ENCODE measurements at regions not wholly inside any gene's neighbourhood (a gene's known extent, or its start where the extent isn't known, plus 50 kb on each side); places are given as distances from the start of the nearest gene placed in this dataset.

- no peaks in the 10 kb centered on the region for H3K27me3 ChIP-seq (ENCODE audit: insufficient read depth, low read length)
- no peak overlapping the region for H3K9ac ChIP-seq (ENCODE audit: low read length)
- H3K4me3 Mint-ChIP-seq (ENCODE audit: unreplicated experiment): no peak overlapping the region
Measured at GRCh38 chr18:75533209-75533608, 105.7 kb upstream of the SMIM21 start.

GRCh38 chr18:75531851-75532459, 104.5 kb upstream of the SMIM21 start:
- no peak overlapping the region for H3K27ac ChIP-seq (ENCODE audit: low read depth, low read length)
- no peaks in the 10 kb centered on the region for H3K27me3 ChIP-seq (ENCODE audit: insufficient read depth, low read length)

More at GRCh38 chr18:75533209-75533608, 105.7 kb upstream of the SMIM21 start:
- Mint-ChIP-seq H3K36me3 (ENCODE audit: low read depth, unreplicated experiment) (no peaks in the 10 kb centered on the region), H3K9me3 (ENCODE audit: unreplicated experiment) (no peaks in the 10 kb centered on the region), H3K27me3 (ENCODE audit: low read depth, unreplicated experiment) (peaks cover 6% of the 10 kb centered on the region), H3K4me1 (ENCODE audit: low read depth, unreplicated experiment) (peaks cover 4% of the 10 kb centered on the region), H3K27ac (ENCODE audit: unreplicated experiment) (no peak overlapping the region)
- Histone ChIP-seq H2AFZ (ENCODE audit: low read depth, low read length) (no peak overlapping the region), H3K36me3 (ENCODE audit: insufficient read depth, low read length) (no peaks in the 10 kb centered on the region), H3K4me2 (ENCODE audit: low read length) (no peak overlapping the region), H4K20me1 (ENCODE audit: insufficient read depth, low read length) (no peaks in the 10 kb centered on the region), H3K27ac (ENCODE audit: low read depth, low read length) (no peak overlapping the region), H3K79me2 (ENCODE audit: insufficient read depth, low read length) (no peaks in the 10 kb centered on the region), H3K4me1 (ENCODE audit: insufficient read depth, low read length) (no peaks in the 10 kb centered on the region), H3K4me3 (ENCODE audit: insufficient read depth, low read depth, low read length) (no peak overlapping the region), H3K9me3 (ENCODE audit: insufficient read depth, low read depth, low read length) (no peaks in the 10 kb centered on the region)
- TF ChIP-seq EZH2 (IDR thresholded peaks at IDR 0.05; ENCODE audit: insufficient read depth, low read length) (no peak), CTCF (IDR thresholded peaks at IDR 0.05; ENCODE audit: insufficient read depth, low read depth, low read length) (no peak)
- FAIRE-seq: no peak
- DNase-seq (ENCODE audit: low read depth): no peak

More at GRCh38 chr18:75531851-75532459, 104.5 kb upstream of the SMIM21 start:
- H3K4me3 ChIP-seq (ENCODE audit: insufficient read depth, low read depth, low read length): no peak overlapping the region
- H3K36me3 ChIP-seq (ENCODE audit: insufficient read depth, low read length): no peaks in the 10 kb centered on the region
- Mint-ChIP-seq H3K27me3 (ENCODE audit: low read depth, unreplicated experiment) (peaks cover 14% of the 10 kb centered on the region), H3K36me3 (ENCODE audit: low read depth, unreplicated experiment) (no peaks in the 10 kb centered on the region), H3K27ac (ENCODE audit: unreplicated experiment) (no peak overlapping the region), H3K4me1 (ENCODE audit: low read depth, unreplicated experiment) (peaks cover 4% of the 10 kb centered on the region), H3K4me3 (ENCODE audit: unreplicated experiment) (no peak overlapping the region), H3K9me3 (ENCODE audit: unreplicated experiment) (no peaks in the 10 kb centered on the region)
- H3K79me2 ChIP-seq (ENCODE audit: insufficient read depth, low read length): no peaks in the 10 kb centered on the region
- no peak overlapping the region for H3K9ac ChIP-seq (ENCODE audit: low read length)
- H3K4me2 ChIP-seq (ENCODE audit: low read length): no peak overlapping the region
- TF ChIP-seq EZH2 (IDR thresholded peaks at IDR 0.05; ENCODE audit: insufficient read depth, low read length) (no peak), CTCF (IDR thresholded peaks at IDR 0.05; ENCODE audit: insufficient read depth, low read depth, low read length) (no peak)
- no peak overlapping the region for H2AFZ ChIP-seq (ENCODE audit: low read depth, low read length)
- DNase-seq (ENCODE audit: low read depth): no peak
- FAIRE-seq: no peak
- no peaks in the 10 kb centered on the region for H3K9me3 ChIP-seq (ENCODE audit: insufficient read depth, low read depth, low read length)
- no peaks in the 10 kb centered on the region for H4K20me1 ChIP-seq (ENCODE audit: insufficient read depth, low read length)
- H3K4me1 ChIP-seq (ENCODE audit: insufficient read depth, low read length): no peaks in the 10 kb centered on the region

All from astrocyte (in vitro differentiated cells and primary cell).